HFFc6 (cell line): ENCODE measurements at regions not wholly inside any gene's neighbourhood (a gene's known extent, or its start where the extent isn't known, plus 50 kb on each side); places are given as distances from the start of the nearest gene placed in this dataset.

Experiments
- DNase-seq: peaks from one replicate; pipeline ENCODE4 v3.0.0-alpha.2; 2018
- H3K27ac Mint-ChIP-seq: 2 replicates; pipeline ENCODE4 v1.8.0; 2020; ENCODE audit warnings: mild to moderate bottlenecking, mixed read lengths
- H3K27me3 Mint-ChIP-seq: 2 replicates; pipeline ENCODE4 v1.8.0; 2021; ENCODE audit warnings: mild to moderate bottlenecking, moderate library complexity, mixed read lengths; ENCODE audit not compliant: insufficient read depth
- H3K36me3 Mint-ChIP-seq: 2 replicates; pipeline ENCODE4 v1.8.0; 2021; ENCODE audit warnings: low read depth, mixed read lengths
- H3K4me1 Mint-ChIP-seq: 2 replicates; pipeline ENCODE4 v1.8.0; 2020; ENCODE audit warnings: low read depth, mixed read lengths
- H3K4me3 Mint-ChIP-seq: 2 replicates; pipeline ENCODE4 v1.8.0; 2020; ENCODE audit warnings: mild to moderate bottlenecking, moderate library complexity, mixed read lengths
- H3K9me3 Mint-ChIP-seq: 2 replicates; pipeline ENCODE4 v1.8.0; 2020; ENCODE audit warnings: mild to moderate bottlenecking, mixed read lengths
- CTCF ChIP-seq: fragments of 200-600 bp; sonication (generic); IDR thresholded peaks from 2 replicates; pipeline ENCODE4 v1.5.0; 2021; ENCODE audit warnings: antibody characterized with exemption, mild to moderate bottlenecking

DNA sequence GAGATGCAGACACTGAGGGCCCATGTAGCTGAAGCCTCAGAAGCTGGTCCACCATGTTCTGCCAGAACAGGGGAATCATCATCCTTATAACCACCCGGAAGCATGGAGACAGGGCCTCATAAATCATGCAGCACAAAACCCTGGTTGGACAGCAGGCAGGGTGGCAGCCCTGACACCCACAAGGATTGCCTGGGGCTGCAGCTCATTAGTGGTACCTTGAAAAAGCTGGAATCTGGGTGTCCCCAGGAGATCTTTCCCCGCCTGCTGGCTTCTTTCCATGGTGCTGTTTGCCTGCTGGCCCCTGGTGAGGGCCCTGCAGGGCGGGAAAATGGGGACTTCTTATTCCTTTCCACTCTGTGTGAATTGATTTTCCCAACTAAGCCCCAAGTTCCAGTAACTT lies 50.6 kb upstream of the GGTLC1 start:
- DNase-seq = no peak
- Mint-ChIP-seq H3K36me3 (no peaks in the 10 kb centered on the region), H3K27ac (no peak overlapping the region), H3K4me3 (no peak overlapping the region), H3K9me3 (peaks cover 23% of the 10 kb centered on the region), H3K4me1 (no peaks in the 10 kb centered on the region), H3K27me3 (no peaks in the 10 kb centered on the region; the same call in 1 of the 2 replicates)
- no peak for TF ChIP-seq CTCF
